K562 (cell line): ENCODE measurements at regions not wholly inside any gene's neighbourhood (a gene's known extent, or its start where the extent isn't known, plus 50 kb on each side); places are given as distances from the start of the nearest gene placed in this dataset.

ENCODE experiments used
- ARID4B ChIP-seq: sonication (generic); formaldehyde crosslinking; IDR thresholded peaks from 2 replicates; pipeline ENCODE4 v1.8.0; 2022; ENCODE audit warnings: mild to moderate bottlenecking, missing genetic modification reagents
- KDM5B ChIP-seq: fragments of 200-600 bp; sonication (generic); IDR thresholded peaks from 2 replicates; pipeline ENCODE4 v1.6.1; 2012; ENCODE audit warnings: low read depth, mild to moderate bottlenecking, moderate library complexity, low read length, control low read depth, inconsistent platforms; ENCODE audit not compliant: insufficient replicate concordance
- SAP30 ChIP-seq: fragments of 200-600 bp; sonication (generic); IDR thresholded peaks from 2 replicates; pipeline ENCODE4 v1.6.1; 2012; ENCODE audit warnings: borderline replicate concordance, low read depth, mild to moderate bottlenecking, moderate library complexity, low read length, control low read depth, inconsistent platforms; ENCODE audit not compliant: insufficient read depth, poor library complexity, severe bottlenecking
- SFPQ ChIP-seq: fragments of 200-400 bp; formaldehyde crosslinking; IDR thresholded peaks from 2 replicates; pipeline ENCODE4 v1.6.1; 2017; ENCODE audit warnings: mild to moderate bottlenecking, low read depth, low read length, moderate library complexity
- U2AF1 ChIP-seq: fragments of 200-400 bp; formaldehyde crosslinking; optimal IDR thresholded peaks from 2 replicates; pipeline ENCODE3; 2017; ENCODE audit warnings: mild to moderate bottlenecking, low read depth, low read length, moderate library complexity
- ZBTB12 ChIP-seq: fragments of 250-450 bp; sonication (Bioruptor Pico); IDR thresholded peaks from 2 replicates; pipeline ENCODE4 v1.4.0; 2020

- no peak for TF ChIP-seq ARID4B (CRISPR knock-in tag)
- no peak for TF ChIP-seq SFPQ
- no peak for TF ChIP-seq ZBTB12 (CRISPR knock-in tag)
- no peak for TF ChIP-seq U2AF1
- TF ChIP-seq KDM5B = no peak
- no peak for TF ChIP-seq SAP30
- TF ChIP-seq, all 486 proteins: peak for 0
Measured at GRCh38 chr5:164798110-164798509, 1292.7 kb downstream of the MAT2B start (continued).
